ENCODE measurements at regions not wholly inside any gene's neighbourhood (a gene's known extent, or its start where the extent isn't known, plus 50 kb on each side); places are given as distances from the start of the nearest gene placed in this dataset.

DNA sequence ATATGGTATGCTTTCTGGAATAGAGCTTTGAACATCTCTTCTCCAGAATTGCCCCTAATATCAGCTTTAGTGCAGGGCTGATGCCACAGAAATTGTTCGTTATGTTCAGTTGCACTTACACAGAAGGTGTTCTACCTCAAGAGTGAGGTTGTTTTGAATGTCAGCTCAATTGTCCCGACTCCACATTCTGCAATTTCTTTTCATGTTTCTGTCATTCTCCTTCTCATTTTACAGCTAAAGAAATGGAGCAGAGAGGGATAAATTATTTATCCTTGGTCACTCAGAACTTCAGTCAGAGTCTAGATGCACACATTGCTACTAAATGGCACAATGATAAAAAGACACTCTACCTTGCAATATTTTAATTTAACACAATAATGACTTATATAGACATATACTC is 137.0 kb upstream of the CCN2 start:
- intact Hi-C loops (cut with DNase I), result no loop called here
- DNase-seq (no peak), FAIRE-seq (no peak)
- no peaks in the 10 kb centered on the region for H3K27me3 ChIP-seq (ENCODE audit: control insufficient read depth, insufficient read depth, low read length)
- H3K27ac ChIP-seq (ENCODE audit: low read depth in 2 of 2, low read length in 2 of 2), result no peak overlapping the region
- TF ChIP-seq, protein P1, sequence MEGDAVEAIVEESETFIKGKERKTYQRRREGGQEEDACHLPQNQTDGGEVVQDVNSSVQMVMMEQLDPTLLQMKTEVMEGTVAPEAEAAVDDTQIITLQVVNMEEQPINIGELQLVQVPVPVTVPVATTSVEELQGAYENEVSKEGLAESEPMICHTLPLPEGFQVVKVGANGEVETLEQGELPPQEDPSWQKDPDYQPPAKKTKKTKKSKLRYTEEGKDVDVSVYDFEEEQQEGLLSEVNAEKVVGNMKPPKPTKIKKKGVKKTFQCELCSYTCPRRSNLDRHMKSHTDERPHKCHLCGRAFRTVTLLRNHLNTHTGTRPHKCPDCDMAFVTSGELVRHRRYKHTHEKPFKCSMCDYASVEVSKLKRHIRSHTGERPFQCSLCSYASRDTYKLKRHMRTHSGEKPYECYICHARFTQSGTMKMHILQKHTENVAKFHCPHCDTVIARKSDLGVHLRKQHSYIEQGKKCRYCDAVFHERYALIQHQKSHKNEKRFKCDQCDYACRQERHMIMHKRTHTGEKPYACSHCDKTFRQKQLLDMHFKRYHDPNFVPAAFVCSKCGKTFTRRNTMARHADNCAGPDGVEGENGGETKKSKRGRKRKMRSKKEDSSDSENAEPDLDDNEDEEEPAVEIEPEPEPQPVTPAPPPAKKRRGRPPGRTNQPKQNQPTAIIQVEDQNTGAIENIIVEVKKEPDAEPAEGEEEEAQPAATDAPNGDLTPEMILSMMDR (IDR thresholded peaks at IDR 0.05; ENCODE audit: borderline replicate concordance, extremely low read depth, insufficient read depth), result no peak
- H3K9ac ChIP-seq (ENCODE audit: low read length in 3 of 3), result no peak overlapping the region
- H3K4me3 ChIP-seq (ENCODE audit: low read length in 3 of 3), result no peak overlapping the region
- H3K4me1 ChIP-seq (ENCODE audit: control insufficient read depth in 2 of 3, insufficient read depth in 2 of 3, low read depth in 1 of 3, low read length in 3 of 3), result peaks cover 0 to 5% (median 0%) of the 10 kb centered on the region in 3 donors
- H3K36me3 ChIP-seq (ENCODE audit: control insufficient read depth in 2 of 3, insufficient read depth in 3 of 3, low read length in 3 of 3), result no peaks in the 10 kb centered on the region
- no peaks in the 10 kb centered on the region for H3K9me3 ChIP-seq (ENCODE audit: control insufficient read depth in 2 of 3, insufficient read depth in 1 of 3, low read length in 3 of 3)

DNA sequence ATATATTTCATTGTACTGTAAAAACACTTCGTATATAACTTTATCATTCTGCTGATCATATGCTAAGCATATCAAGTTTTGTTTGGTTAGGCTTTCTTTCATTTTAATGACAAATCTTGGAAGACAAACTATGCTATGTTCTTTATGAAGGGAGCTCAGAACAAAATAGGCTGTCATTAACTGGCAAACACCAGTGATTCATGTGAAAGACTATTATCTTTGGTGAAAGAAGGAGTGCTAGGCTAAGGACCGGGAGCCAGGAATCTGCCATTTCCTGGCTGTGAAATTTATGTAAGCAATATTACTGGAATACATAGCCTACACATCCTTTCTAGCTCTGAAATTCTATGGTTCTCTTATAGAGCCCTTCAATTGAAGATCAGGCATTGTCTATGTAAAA is 136.2 kb upstream of the CCN2 start:
- no peaks in the 10 kb centered on the region for H3K27me3 ChIP-seq (ENCODE audit: control insufficient read depth, insufficient read depth, low read length)
- no peak overlapping the region for H3K9ac ChIP-seq (ENCODE audit: low read length in 3 of 3)
- H3K4me3 ChIP-seq (ENCODE audit: low read length in 3 of 3), result no peak overlapping the region
- H3K27ac ChIP-seq (ENCODE audit: low read depth in 2 of 2, low read length in 2 of 2), result no peak overlapping the region
- no peak for FAIRE-seq
- H3K36me3 ChIP-seq (ENCODE audit: control insufficient read depth in 2 of 3, insufficient read depth in 3 of 3, low read length in 3 of 3), result no peaks in the 10 kb centered on the region
- intact Hi-C loops (cut with DNase I), result no loop called here
- no peaks in the 10 kb centered on the region for H3K9me3 ChIP-seq (ENCODE audit: control insufficient read depth in 2 of 3, insufficient read depth in 1 of 3, low read length in 3 of 3)
- peak in 1 of 5 donors; percentile 34 for DNase-seq
- peaks cover 0 to 5% (median 0%) of the 10 kb centered on the region in 3 donors for H3K4me1 ChIP-seq (ENCODE audit: control insufficient read depth in 2 of 3, insufficient read depth in 2 of 3, low read depth in 1 of 3, low read length in 3 of 3)
- TF ChIP-seq, protein P1 (IDR thresholded peaks at IDR 0.05; ENCODE audit: borderline replicate concordance, extremely low read depth, insufficient read depth), result no peak

DNA sequence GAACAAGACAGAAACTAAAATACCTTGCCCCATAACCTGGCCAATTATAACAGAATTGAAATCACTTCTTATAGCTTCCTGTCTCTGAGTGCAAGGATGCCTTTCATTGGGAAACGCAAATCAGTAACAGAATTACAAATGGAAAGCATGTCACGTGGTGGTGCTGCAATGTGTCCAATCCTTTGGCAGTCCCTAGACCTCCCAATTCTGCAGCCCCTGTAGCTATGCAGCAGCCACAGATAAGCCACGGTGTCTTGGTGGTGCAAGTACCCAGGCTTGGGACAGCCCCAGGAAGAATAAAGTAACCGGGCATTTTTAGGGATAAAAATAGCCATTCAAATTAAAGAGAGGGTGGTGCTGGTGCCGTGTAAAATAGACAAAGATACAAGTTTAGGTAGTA is 134.6 kb upstream of the CCN2 start:
- no peaks in the 10 kb centered on the region for H3K9me3 ChIP-seq (ENCODE audit: control insufficient read depth in 2 of 3, insufficient read depth in 1 of 3, low read length in 3 of 3)
- H3K27ac ChIP-seq (ENCODE audit: low read depth in 2 of 2, low read length in 2 of 2), result no peak overlapping the region
- DNase-seq, result no peak
- TF ChIP-seq, protein P1 (IDR thresholded peaks at IDR 0.05; ENCODE audit: borderline replicate concordance, extremely low read depth, insufficient read depth), result no peak
- no peak overlapping the region for H3K4me3 ChIP-seq (ENCODE audit: low read length in 3 of 3)
- no peak overlapping the region for H3K9ac ChIP-seq (ENCODE audit: low read length in 3 of 3)
- H3K27me3 ChIP-seq (ENCODE audit: control insufficient read depth, insufficient read depth, low read length), result no peaks in the 10 kb centered on the region
- H3K36me3 ChIP-seq (ENCODE audit: control insufficient read depth in 2 of 3, insufficient read depth in 3 of 3, low read length in 3 of 3), result no peaks in the 10 kb centered on the region
- peaks cover 0 to 5% (median 0%) of the 10 kb centered on the region in 3 donors for H3K4me1 ChIP-seq (ENCODE audit: control insufficient read depth in 2 of 3, insufficient read depth in 2 of 3, low read depth in 1 of 3, low read length in 3 of 3)
- no peak for FAIRE-seq
- intact Hi-C loops (cut with DNase I), result no loop called here

Measured in kidney (tissue), 13 donors.